GM20431 (cell line): ENCODE measurements at regions not wholly inside any gene's neighbourhood (a gene's known extent, or its start where the extent isn't known, plus 50 kb on each side); places are given as distances from the start of the nearest gene placed in this dataset.
"Not testable (repeated sequence)": the region's sequence is repeated elsewhere in the genome, so short reads cannot be mapped to it uniquely, and the experiment has no call there.

Experiments used
- in situ Hi-C: fragments of 300-500 bp; cut with MseI, MboI; formaldehyde crosslinking; loops from one replicate; pipeline ENCODE4 v1.15.0; 2020; ENCODE audit warnings: low sequenced_read_pairs; ENCODE audit not compliant: unreplicated experiment

GRCh38 chr15:70602834-70603560 is 160.4 kb downstream of the UACA start:
- in situ Hi-C loops: no loop called here

- in situ Hi-C loops: no loop called here
Measured at GRCh38 chr15:70602281-70602680, 161.1 kb downstream of the UACA start.

- in situ Hi-C loops: no loop called here
Measured at GRCh38 chr15:70597945-70598344, 165.4 kb downstream of the UACA start.

- in situ Hi-C loops: no loop called here
Measured at GRCh38 chr15:70597056-70597603, 166.2 kb downstream of the UACA start.

- in situ Hi-C loops: no loop called here
Measured at GRCh38 chr15:70596354-70597055, 166.9 kb downstream of the UACA start.

DNA sequence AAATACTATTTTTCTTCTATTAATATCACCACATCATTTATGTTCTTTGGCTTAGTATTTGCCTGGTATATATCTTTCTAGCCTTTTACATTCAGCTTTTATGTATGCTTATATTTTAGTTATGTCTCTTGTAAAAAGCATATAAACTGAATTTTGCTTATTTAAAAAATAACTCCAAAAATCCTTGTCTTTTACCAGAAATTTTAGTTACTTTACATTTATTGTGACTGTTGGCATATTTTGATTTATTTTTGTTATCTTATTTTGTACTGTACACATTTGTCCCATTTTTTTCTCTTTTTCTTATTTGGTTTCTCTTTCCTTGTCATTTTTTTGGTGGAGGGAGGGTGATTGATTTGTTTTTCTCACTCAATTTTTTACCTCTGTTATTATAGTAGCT is 169.6 kb downstream of the UACA start:
- in situ Hi-C loops: no loop called here

DNA sequence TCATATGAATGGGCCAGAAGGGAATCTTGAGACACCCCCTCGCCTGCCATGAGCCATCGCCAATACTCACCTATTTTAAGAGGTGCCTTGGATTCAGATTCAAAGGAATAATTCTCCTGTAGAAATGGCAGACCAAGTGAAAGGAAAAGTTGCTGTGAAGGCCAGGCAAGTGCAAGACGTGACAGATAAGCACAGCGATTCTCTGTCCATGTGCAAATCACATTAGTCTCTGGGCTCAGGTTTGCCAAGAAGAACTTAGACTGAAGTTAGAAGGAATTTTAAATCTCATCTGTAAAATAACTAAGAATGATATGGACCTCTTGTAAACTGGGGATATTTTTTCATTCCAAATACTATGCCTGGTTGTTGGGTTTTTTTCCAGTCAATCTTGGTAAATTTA is 173.6 kb downstream of the UACA start:
- in situ Hi-C loops: no loop called here

GRCh38 chr15:70589221-70589620 is 174.1 kb downstream of the UACA start:
- in situ Hi-C loops: no loop called here

DNA sequence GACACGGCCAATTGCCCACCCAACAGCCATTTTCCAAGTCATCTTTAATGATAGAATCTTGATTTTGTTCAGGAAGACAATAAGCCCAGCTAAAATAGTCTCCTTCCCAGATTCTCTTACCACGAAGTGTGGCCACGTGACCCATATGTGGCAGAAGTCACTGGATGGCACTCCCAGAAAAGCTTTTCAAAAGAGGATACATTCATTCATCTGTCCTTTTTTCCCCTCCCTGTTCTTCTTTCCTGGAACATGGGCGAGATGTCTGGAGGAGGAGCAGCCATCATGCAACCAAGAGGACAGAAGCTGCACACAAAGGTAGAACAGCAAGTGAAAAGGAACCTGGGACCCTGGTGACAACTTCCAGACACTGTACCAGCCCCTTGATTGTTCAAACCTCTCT is 174.7 kb downstream of the UACA start:
- in situ Hi-C loops: no loop called here

GRCh38 chr15:70587896-70588567 is 175.3 kb downstream of the UACA start:
- in situ Hi-C loops: no loop called here

DNA sequence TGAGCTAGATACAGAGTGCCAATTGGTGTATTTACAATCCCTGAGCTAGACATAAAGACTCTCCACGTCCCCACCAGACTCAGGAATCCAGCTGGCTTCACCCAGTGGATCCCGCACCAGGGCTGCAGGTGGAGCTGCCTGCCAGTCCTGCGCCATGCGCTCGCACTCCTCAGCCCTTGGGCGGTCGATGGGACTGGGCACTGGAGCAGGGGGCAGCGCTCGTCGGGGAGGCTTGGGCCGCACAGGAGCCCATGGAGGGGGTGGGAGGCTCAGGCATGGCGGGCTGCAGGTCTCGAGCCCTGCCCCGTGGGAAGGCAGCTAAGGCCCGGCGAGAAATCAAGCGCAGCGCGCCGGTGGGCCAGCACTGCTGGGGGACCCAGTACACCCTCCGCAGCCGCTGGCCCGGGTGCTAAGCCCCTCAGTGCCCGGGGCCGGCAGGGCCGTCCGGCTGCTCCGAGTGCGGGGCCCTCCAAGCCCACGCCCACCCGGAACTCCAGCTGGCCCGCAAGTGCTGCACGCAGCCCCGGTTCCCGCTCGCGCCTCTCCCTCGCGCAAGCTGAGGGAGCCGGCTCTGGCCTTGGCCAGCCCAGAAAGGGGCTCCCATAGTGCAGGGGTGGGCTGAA is 176.2 kb downstream of the UACA start:
- in situ Hi-C loops: not testable (repeated sequence)

DNA sequence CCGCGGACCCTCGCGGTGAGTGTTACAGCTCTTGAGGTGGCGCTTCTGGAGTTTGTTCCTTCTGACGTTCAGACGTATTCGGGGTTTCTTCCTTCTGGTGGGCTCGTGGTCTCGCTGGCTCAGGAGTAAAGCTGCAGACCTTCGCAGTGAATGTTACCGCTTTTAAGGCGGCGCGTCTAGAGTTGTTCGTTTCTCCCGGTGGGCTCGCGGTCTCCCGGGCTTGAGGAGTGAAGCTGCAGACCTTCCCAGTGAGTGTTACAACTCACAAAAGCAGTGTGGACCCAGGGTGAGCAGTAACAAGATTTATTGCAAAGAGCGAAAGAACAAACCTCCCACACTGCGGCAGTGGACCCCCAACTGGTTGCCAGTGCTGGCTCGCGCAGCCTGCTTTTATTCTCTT is 177.1 kb downstream of the UACA start:
- in situ Hi-C loops: no loop called here

DNA sequence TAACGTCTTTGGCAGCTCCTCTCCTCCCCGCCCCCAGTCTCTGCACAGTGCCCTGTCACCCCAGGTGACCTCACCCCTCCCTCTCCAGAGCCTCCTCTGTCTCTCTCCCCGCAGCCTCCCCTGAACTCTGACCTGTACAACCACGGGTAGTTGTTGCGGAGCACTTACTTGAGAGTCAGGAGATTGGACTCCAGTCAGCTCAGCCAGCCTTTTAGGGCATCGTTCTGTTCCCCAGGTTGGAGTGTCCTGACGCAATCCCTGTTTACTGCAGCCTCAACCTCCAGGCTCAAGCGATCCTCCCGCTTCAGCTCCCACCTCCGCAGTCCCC is 177.7 kb downstream of the UACA start:
- in situ Hi-C loops: no loop called here

DNA sequence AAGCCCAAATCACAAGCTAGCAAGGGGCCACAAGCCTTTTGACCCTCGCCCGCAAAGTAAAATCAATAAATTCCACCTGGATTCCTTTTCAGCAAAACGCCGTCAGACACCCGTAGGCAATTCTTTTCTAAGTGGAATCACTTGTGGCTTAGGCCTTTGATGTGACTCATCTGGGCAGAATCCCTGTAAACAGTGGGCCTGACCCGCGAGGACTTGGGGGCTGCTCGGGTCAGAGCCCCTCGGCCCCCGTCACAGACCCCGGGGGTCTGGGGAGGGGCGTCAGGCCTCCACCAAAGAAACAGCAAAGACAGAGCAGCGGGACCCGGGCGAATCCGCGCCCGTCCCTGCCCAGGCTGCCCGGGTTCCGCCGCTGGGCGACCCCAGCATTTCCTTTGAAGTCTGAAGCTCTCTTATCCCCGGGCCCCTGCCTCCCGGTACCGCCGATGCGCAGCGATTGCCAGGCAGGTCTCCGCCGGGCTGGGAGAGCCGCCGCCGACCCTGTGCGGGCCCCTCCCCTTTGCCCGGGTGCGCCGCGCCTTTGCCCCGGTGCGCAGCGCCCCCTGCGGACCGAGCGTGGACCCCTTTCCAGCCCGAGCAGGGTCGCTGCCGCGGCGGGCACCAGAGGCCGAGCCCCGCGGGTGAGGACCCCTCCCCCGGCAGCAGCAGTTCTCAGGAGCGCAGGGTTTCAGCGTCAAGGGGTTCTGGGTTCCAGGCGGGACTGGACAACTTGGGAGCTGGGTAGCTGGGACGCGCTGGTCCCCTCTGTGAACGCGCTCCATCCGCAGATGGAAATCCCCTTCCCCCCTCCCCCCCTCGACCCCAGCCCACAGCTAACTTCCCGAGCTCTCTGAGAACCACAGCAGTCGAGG is 178.3 kb downstream of the UACA start:
- in situ Hi-C loops: no loop called here

GRCh38 chr15:70584441-70584837 is 178.9 kb downstream of the UACA start:
- in situ Hi-C loops: no loop called here

- in situ Hi-C loops: no loop called here
Measured at GRCh38 chr15:70583006-70583405, 180.4 kb downstream of the UACA start.

DNA sequence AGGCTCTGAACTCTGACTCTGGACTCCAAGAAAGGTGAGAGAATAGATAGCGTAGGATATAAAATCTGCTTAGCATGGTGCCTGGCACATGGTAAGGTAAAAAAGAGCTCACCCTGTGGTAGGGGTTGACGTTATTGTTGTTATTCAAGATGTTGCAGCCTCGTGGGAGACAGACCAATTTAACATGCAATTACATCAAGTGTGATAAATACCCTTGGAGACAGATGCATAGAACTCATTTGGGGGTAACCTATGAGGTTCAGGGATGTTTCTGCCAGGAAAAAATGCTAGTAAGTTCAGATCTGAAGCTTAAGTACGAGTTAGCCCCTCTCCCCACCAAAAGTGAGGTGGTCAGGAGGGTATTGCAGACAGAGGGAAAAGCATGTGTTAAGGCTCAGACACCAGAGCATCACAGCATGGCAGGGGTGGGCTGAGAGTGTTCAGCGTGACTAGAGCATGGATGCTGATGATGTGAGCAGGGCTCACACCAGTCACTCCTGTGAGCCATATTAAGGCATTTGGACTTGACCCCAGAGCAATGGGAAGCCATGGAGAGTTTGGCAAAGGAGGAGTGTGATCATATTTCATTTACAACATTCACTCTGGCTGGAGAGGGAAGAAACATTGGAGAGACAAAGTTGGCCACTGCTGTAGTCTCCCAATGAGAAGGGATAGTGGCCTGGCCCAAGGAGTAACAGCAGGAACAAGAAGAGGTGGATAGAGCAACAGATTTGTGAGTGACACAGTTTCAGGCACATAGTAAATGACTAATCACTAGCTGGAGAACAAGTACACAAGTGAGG is 181.0 kb downstream of the UACA start:
- in situ Hi-C loops: no loop called here

- in situ Hi-C loops: no loop called here
Measured at GRCh38 chr15:70580958-70581357, 182.4 kb downstream of the UACA start.

DNA sequence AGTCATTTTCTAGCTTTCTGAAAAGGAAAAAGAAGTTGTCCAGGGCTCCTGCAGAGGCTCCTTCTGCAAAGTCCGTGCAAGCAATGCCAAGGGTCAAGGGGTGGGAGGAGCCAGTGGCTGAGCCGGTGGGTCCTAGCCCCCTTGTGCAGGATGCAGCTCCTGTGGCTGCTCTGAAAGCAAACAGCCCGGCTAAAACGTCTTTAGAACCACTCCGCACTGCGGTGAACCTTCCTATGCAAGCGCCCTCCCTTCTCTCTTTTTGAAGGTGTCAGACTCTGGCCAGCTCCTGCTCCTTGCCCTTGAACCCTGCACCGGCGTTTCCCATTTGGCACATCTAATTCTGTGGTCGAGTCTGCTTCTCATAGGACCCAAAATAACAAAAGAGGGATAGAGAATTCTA is 183.1 kb downstream of the UACA start:
- in situ Hi-C loops: no loop called here
